Left lung (tissue), 4 donors: ENCODE measurements at regions not wholly inside any gene's neighbourhood (a gene's known extent, or its start where the extent isn't known, plus 50 kb on each side); places are given as distances from the start of the nearest gene placed in this dataset.

ENCODE experiments used
- ATAC-seq: fragments of 200-7000 bp; cut with Tn5 transposase; one replicate; pipeline ENCODE4 v1.9.1; 2020; ENCODE audit warnings: moderate library complexity
- DNase-seq, 4 donors: peaks; one replicate each; pipeline ENCODE4 v3.0.0-alpha.2; 2013 to 2020
- H3K27ac ChIP-seq, 2 donors: fragments of 200-600 bp; sonication (generic) in 1 of 2; one replicate each; pipeline versions ENCODE4 v1.5.0 to v1.8.0; 2020 to 2021
- H3K27me3 ChIP-seq, 2 donors: fragments of 200-600 bp; sonication (generic) in 1 of 2; one replicate each; pipeline versions ENCODE4 v1.5.0 to v1.8.0; 2020 to 2021
- H3K36me3 ChIP-seq, 2 donors: fragments of 200-600 bp; sonication (generic) in 1 of 2; one replicate each; pipeline versions ENCODE4 v1.5.0 to v1.8.0; 2020 to 2021
- H3K4me1 ChIP-seq, 2 donors: fragments of 200-600 bp; one replicate each; pipeline ENCODE4 v1.8.0; 2021
- H3K4me3 ChIP-seq, 2 donors: fragments of 200-600 bp; sonication (generic) in 1 of 2; one replicate each; pipeline versions ENCODE4 v1.5.0 to v1.8.0; 2020 to 2021; ENCODE audit warnings: mild to moderate bottlenecking in 1 of 2
- H3K9me3 ChIP-seq, 2 donors: fragments of 200-600 bp; sonication (generic) in 1 of 2; one replicate each; pipeline versions ENCODE4 v1.5.0 to v1.8.0; 2020 to 2021
- CTCF ChIP-seq, 2 donors: fragments of 200-600 bp; sonication (generic) in 1 of 2; IDR thresholded peaks; one replicate each; pipeline versions ENCODE4 v1.5.0 to v1.8.0; 2021; ENCODE audit warnings: antibody characterized with exemption in 2 of 2
- intact Hi-C, 2 donors: fragments of 100-400 bp; cut with DNase I; formaldehyde crosslinking; loops; one replicate each; pipeline versions ENCODE4 v1.11.2 to v1.14.2; 2022
- donor health status: DM: no; HTN: yes; CAD: no.
- donor health status: DM: no; HTN: no; CAD: no.

- no peak for DNase-seq
These were observed 65.6 kb upstream of the C15orf39 start for GRCh38 chr15:75136118-75136517.

GRCh38 chr15:75136758-75137157, 64.9 kb upstream of the C15orf39 start:
- Histone ChIP-seq H3K36me3 (no peaks in the 10 kb centered on the region), H3K27ac (no peak overlapping the region), H3K4me3 (no peak overlapping the region), H3K4me1 (peaks cover 0 to 8% of the 10 kb centered on the region in 2 donors), H3K27me3 (no peaks in the 10 kb centered on the region), H3K9me3 (peaks cover 0 to 8% of the 10 kb centered on the region in 2 donors)
- intact Hi-C loops = no loop called here
- ATAC-seq = no peak
- DNase-seq = no peak
- no peak for TF ChIP-seq CTCF (IDR thresholded peaks at IDR 0.05)

More at GRCh38 chr15:75136118-75136517, 65.6 kb upstream of the C15orf39 start:
- no peak overlapping the region for H3K4me3 ChIP-seq
- no peak for TF ChIP-seq CTCF (IDR thresholded peaks at IDR 0.05)
- peaks cover 0 to 15% of the 10 kb centered on the region in 2 donors for H3K4me1 ChIP-seq
- no peaks in the 10 kb centered on the region for H3K36me3 ChIP-seq
- peaks cover 0 to 2% of the 10 kb centered on the region in 2 donors for H3K9me3 ChIP-seq
- H3K27ac ChIP-seq = no peak overlapping the region
- no peaks in the 10 kb centered on the region for H3K27me3 ChIP-seq
- intact Hi-C loops = no loop called here
- ATAC-seq = no peak

GRCh38 chr15:75138016-75138999, 63.4 kb upstream of the C15orf39 start:
- no peaks in the 10 kb centered on the region for H3K4me1 ChIP-seq
- H3K27ac ChIP-seq = peak overlapping the region in 1 of 2 donors; percentile 13
- intact Hi-C loops = no loop called here
- peaks cover 0 to 22% of the 10 kb centered on the region in 2 donors for H3K9me3 ChIP-seq
- no peak overlapping the region for H3K4me3 ChIP-seq
- no peak for DNase-seq
- TF ChIP-seq CTCF (IDR thresholded peaks at IDR 0.05) = no peak
- ATAC-seq = no peak
- H3K36me3 ChIP-seq = no peaks in the 10 kb centered on the region
- no peaks in the 10 kb centered on the region for H3K27me3 ChIP-seq

GRCh38 chr15:75140080-75140879, 61.4 kb upstream of the C15orf39 start:
- Histone ChIP-seq H3K9me3 (peaks cover 0 to 41% of the 10 kb centered on the region in 2 donors), H3K4me1 (no peaks in the 10 kb centered on the region), H3K27ac (no peak overlapping the region), H3K4me3 (no peak overlapping the region), H3K36me3 (no peaks in the 10 kb centered on the region), H3K27me3 (no peaks in the 10 kb centered on the region)
- intact Hi-C loops = no loop called here
- no peak for TF ChIP-seq CTCF (IDR thresholded peaks at IDR 0.05)
- no peak for DNase-seq
- ATAC-seq = no peak

GRCh38 chr15:75142499-75142898, 59.2 kb upstream of the C15orf39 start:
- H3K9me3 ChIP-seq = peaks cover 0 to 54% of the 10 kb centered on the region in 2 donors
- no peaks in the 10 kb centered on the region for H3K27me3 ChIP-seq
- ATAC-seq (no peak), DNase-seq (no peak)
- H3K27ac ChIP-seq = no peak overlapping the region
- TF ChIP-seq CTCF (IDR thresholded peaks at IDR 0.05) = no peak
- H3K4me1 ChIP-seq = no peaks in the 10 kb centered on the region
- intact Hi-C loops = no loop called here
- no peak overlapping the region for H3K4me3 ChIP-seq
- no peaks in the 10 kb centered on the region for H3K36me3 ChIP-seq
